Peyer's patch (tissue), 4 donors: ENCODE measurements at regions not wholly inside any gene's neighbourhood (a gene's known extent, or its start where the extent isn't known, plus 50 kb on each side); places are given as distances from the start of the nearest gene placed in this dataset.

ENCODE experiments used
- DNase-seq, 3 donors: peaks; one replicate each; pipeline ENCODE4 v3.0.0-alpha.2; 2017 to 2019
- H3K27ac ChIP-seq, 4 donors: fragments of 200-600 bp; sonication (generic); one replicate each; pipeline ENCODE4 v1.5.1; 2016 to 2019
- H3K27me3 ChIP-seq, 2 donors: fragments of 200-600 bp; sonication (generic); one replicate each; pipeline ENCODE4 v1.5.1; 2019
- H3K36me3 ChIP-seq, 3 donors: fragments of 200-600 bp; sonication (generic); one replicate each; pipeline ENCODE4 v1.5.1; 2016 to 2019
- H3K4me1 ChIP-seq, 4 donors: fragments of 200-600 bp; sonication (generic); one replicate each; pipeline ENCODE4 v1.5.1; 2016 to 2019
- H3K4me3 ChIP-seq, 4 donors: fragments of 200-600 bp; sonication (generic); 1 replicate in 3 of 4; 2 replicates in 1 of 4; pipeline ENCODE4 v1.5.1; 2016 to 2019; ENCODE audit warnings: mild to moderate bottlenecking in 1 of 4
- H3K9me3 ChIP-seq, 4 donors: fragments of 200-600 bp; sonication (generic); one replicate each; pipeline ENCODE4 v1.5.1; 2016 to 2019; ENCODE audit warnings: mild to moderate bottlenecking in 1 of 4
- POLR2A ChIP-seq, 2 donors: fragments of 450-650 bp; IDR thresholded peaks; one replicate each; pipeline ENCODE4 v1.5.1; 2017; ENCODE audit warnings: antibody characterized with exemption in 2 of 2, mild to moderate bottlenecking in 2 of 2, moderate library complexity in 2 of 2
- TF ChIP-seq, protein P1 (sequence below), 6 experiments: fragments of 450-650 bp in 4 of 6; fragments of 200-600 bp in 2 of 6; sonication (generic) in 1 of 6; IDR thresholded peaks; one replicate each; pipeline ENCODE4 v1.5.1; 2017 to 2019; ENCODE audit warnings: antibody characterized with exemption in 6 of 6, mild to moderate bottlenecking in 3 of 6, moderate library complexity in 1 of 6

DNA sequence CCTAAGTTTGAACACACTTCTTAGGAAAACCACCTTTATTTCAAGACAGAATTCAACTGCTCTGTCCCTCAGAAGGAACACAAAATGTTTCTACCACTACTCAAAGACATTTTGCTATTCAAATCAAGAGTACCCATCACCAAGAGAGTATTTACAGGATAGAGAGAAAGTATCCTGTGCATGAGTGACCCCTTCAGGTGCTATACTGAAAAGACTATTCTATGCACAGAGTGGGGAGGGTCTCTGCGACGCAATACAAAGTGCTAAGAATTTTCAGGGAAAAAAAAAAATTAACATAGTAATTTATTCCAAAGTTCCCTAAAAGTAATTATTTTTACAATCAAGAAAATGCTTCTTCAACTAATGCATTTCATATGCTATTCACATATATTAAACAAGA is 346.4 kb upstream of the FAM241A start:
- H3K36me3 ChIP-seq: no peaks in the 10 kb centered on the region
- H3K27ac ChIP-seq: no peak overlapping the region
- H3K4me1 ChIP-seq: no peaks in the 10 kb centered on the region
- H3K27me3 ChIP-seq: no peaks in the 10 kb centered on the region
- TF ChIP-seq POLR2A (IDR thresholded peaks at IDR 0.05): no peak
- TF ChIP-seq, protein P1, sequence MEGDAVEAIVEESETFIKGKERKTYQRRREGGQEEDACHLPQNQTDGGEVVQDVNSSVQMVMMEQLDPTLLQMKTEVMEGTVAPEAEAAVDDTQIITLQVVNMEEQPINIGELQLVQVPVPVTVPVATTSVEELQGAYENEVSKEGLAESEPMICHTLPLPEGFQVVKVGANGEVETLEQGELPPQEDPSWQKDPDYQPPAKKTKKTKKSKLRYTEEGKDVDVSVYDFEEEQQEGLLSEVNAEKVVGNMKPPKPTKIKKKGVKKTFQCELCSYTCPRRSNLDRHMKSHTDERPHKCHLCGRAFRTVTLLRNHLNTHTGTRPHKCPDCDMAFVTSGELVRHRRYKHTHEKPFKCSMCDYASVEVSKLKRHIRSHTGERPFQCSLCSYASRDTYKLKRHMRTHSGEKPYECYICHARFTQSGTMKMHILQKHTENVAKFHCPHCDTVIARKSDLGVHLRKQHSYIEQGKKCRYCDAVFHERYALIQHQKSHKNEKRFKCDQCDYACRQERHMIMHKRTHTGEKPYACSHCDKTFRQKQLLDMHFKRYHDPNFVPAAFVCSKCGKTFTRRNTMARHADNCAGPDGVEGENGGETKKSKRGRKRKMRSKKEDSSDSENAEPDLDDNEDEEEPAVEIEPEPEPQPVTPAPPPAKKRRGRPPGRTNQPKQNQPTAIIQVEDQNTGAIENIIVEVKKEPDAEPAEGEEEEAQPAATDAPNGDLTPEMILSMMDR (IDR thresholded peaks at IDR 0.05): peak in 2 of 6 experiments; percentile 4 to 14
- no peaks in the 10 kb centered on the region for H3K9me3 ChIP-seq
- DNase-seq: no peak
- H3K4me3 ChIP-seq: no peak overlapping the region

- no peak overlapping the region for H3K27ac ChIP-seq
- no peak for TF ChIP-seq POLR2A (IDR thresholded peaks at IDR 0.05)
- TF ChIP-seq, protein P1 (IDR thresholded peaks at IDR 0.05): no peak
- DNase-seq: no peak
- H3K4me3 ChIP-seq: no peak overlapping the region
- H3K4me1 ChIP-seq: no peaks in the 10 kb centered on the region
- no peaks in the 10 kb centered on the region for H3K27me3 ChIP-seq
- H3K36me3 ChIP-seq: no peaks in the 10 kb centered on the region
- H3K9me3 ChIP-seq: no peaks in the 10 kb centered on the region
Observed at GRCh38 chr4:111800551-111800950, 344.7 kb upstream of the FAM241A start.

DNA sequence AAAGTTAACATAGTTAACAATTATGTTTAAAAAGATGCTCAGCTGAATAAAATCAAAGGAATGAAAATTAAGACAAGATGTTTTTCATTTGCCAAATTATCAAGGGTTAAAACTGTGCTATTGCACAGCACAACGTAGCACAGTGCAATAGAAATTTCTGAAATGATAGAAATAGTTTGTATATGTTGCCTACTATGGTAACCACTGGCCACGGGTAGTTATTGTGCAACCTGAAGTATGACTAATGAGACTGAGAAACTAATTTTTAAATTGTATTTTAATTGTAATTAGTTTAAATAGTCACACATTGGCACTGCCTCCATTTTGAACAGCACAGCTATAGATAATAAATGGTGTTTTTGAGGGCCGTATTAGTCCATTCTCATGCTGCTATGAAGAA is 343.1 kb upstream of the FAM241A start:
- DNase-seq: no peak
- Histone ChIP-seq H3K4me1 (no peaks in the 10 kb centered on the region), H3K4me3 (no peak overlapping the region), H3K27me3 (no peaks in the 10 kb centered on the region), H3K36me3 (no peaks in the 10 kb centered on the region), H3K27ac (no peak overlapping the region), H3K9me3 (no peaks in the 10 kb centered on the region)
- no peak for TF ChIP-seq POLR2A (IDR thresholded peaks at IDR 0.05)
- TF ChIP-seq, protein P1 (IDR thresholded peaks at IDR 0.05): no peak

DNA sequence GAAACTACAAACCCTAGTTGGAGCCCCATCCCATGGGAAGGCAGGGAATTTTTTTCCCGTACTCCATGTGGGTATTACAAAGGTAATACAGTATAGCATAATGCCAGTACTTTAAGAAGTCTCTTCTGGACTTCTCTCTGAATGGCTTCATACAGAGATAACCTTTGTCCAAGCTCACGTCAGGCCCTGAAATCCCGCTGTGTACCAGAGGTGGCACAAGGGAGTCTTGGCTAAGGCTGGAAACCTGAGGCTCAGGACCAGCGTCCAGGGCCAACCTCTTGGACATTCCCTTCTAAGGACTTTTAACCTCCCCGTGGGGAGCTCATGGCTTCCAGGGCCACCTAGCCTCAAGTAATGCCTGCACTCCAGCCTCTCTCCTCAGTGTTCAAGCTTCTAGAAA is 338.9 kb upstream of the FAM241A start:
- TF ChIP-seq, protein P1 (IDR thresholded peaks at IDR 0.05): peak in 3 of 6 experiments; percentile 27 to 36 (median 32)
- TF ChIP-seq POLR2A (IDR thresholded peaks at IDR 0.05): no peak
- Histone ChIP-seq H3K9me3 (no peaks in the 10 kb centered on the region), H3K4me1 (no peaks in the 10 kb centered on the region), H3K27ac (no peak overlapping the region), H3K27me3 (no peaks in the 10 kb centered on the region), H3K4me3 (no peak overlapping the region), H3K36me3 (no peaks in the 10 kb centered on the region)
- DNase-seq: peak in 1 of 3 donors; percentile 46

- no peaks in the 10 kb centered on the region for H3K27me3 ChIP-seq
- H3K36me3 ChIP-seq: no peaks in the 10 kb centered on the region
- no peak for DNase-seq
- H3K27ac ChIP-seq: no peak overlapping the region
- no peak for TF ChIP-seq POLR2A (IDR thresholded peaks at IDR 0.05)
- TF ChIP-seq, protein P1 (IDR thresholded peaks at IDR 0.05): no peak
- H3K4me3 ChIP-seq: no peak overlapping the region
- H3K9me3 ChIP-seq: no peaks in the 10 kb centered on the region
- H3K4me1 ChIP-seq: no peaks in the 10 kb centered on the region
Observed at GRCh38 chr4:111807576-111807975, 337.7 kb upstream of the FAM241A start.

- H3K27me3 ChIP-seq: no peaks in the 10 kb centered on the region
- H3K4me3 ChIP-seq: no peak overlapping the region
- TF ChIP-seq, protein P1 (IDR thresholded peaks at IDR 0.05): no peak
- no peak for TF ChIP-seq POLR2A (IDR thresholded peaks at IDR 0.05)
- H3K36me3 ChIP-seq: no peaks in the 10 kb centered on the region
- no peak for DNase-seq
- no peaks in the 10 kb centered on the region for H3K4me1 ChIP-seq
- H3K27ac ChIP-seq: no peak overlapping the region
- H3K9me3 ChIP-seq: no peaks in the 10 kb centered on the region
Observed at GRCh38 chr4:111808174-111808573, 337.1 kb upstream of the FAM241A start.
